ENCODE measurements at regions not wholly inside any gene's neighbourhood (a gene's known extent, or its start where the extent isn't known, plus 50 kb on each side); places are given as distances from the start of the nearest gene placed in this dataset.
A peak's percentile ranks its signal among the peaks of the same experiment; 100 is the strongest.

GRCh38 chr6:66126358-66126757 lies 419.3 kb upstream of the EYS start:
- Histone ChIP-seq H3F3A (ENCODE audit: low read length, unreplicated experiment) (no peaks in the 10 kb centered on the region), H3K27ac (ENCODE audit: low read length) (no peak overlapping the region), H3K9me2 (replicated peaks; ENCODE audit: low read length) (no peaks in the 10 kb centered on the region), H3K36me3 (ENCODE audit: low read depth, low read length) (no peaks in the 10 kb centered on the region), H3K9ac (ENCODE audit: low read length) (no peak overlapping the region), H3K79me2 (ENCODE audit: low read length) (no peaks in the 10 kb centered on the region), H3K4me2 (ENCODE audit: low read length) (no peak overlapping the region), H3K9me3 (ENCODE audit: low read length) (no peaks in the 10 kb centered on the region), H3K4me1 (ENCODE audit: insufficient read depth, low read length) (no peaks in the 10 kb centered on the region), H3K4me3 (ENCODE audit: low read length) (no peak overlapping the region), H3K27me3 (ENCODE audit: low read length) (no peaks in the 10 kb centered on the region), H2AFZ (ENCODE audit: low read length) (no peak overlapping the region), H4K20me1 (ENCODE audit: low read length) (no peaks in the 10 kb centered on the region)
- ATAC-seq (no peak), DNase-seq (no peak)
- CTCF ChIA-PET, result no interaction called here
- no TSS peak for BruUV-seq (replicated peaks)
- TF ChIP-seq, protein P1, sequence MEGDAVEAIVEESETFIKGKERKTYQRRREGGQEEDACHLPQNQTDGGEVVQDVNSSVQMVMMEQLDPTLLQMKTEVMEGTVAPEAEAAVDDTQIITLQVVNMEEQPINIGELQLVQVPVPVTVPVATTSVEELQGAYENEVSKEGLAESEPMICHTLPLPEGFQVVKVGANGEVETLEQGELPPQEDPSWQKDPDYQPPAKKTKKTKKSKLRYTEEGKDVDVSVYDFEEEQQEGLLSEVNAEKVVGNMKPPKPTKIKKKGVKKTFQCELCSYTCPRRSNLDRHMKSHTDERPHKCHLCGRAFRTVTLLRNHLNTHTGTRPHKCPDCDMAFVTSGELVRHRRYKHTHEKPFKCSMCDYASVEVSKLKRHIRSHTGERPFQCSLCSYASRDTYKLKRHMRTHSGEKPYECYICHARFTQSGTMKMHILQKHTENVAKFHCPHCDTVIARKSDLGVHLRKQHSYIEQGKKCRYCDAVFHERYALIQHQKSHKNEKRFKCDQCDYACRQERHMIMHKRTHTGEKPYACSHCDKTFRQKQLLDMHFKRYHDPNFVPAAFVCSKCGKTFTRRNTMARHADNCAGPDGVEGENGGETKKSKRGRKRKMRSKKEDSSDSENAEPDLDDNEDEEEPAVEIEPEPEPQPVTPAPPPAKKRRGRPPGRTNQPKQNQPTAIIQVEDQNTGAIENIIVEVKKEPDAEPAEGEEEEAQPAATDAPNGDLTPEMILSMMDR (conservative IDR thresholded peaks at IDR 0.05; ENCODE audit: low read depth, low read length), result no peak
- TF ChIP-seq EZH2phosphoT487 (IDR thresholded peaks at IDR 0.05; ENCODE audit: borderline replicate concordance, low read length) (no peak), EZH2 (IDR thresholded peaks at IDR 0.05; ENCODE audit: low read length, unreplicated experiment) (no peak)
- POLR2A ChIA-PET (ENCODE audit: unreplicated experiment), result no interaction called here
- intact Hi-C loops (cut with micrococcal nuclease), result no loop called here

- no peak overlapping the region for H2AFZ ChIP-seq (ENCODE audit: low read length)
- H3K27ac ChIP-seq (ENCODE audit: low read length), result no peak overlapping the region
- no TSS peak for BruUV-seq (replicated peaks)
- POLR2A ChIA-PET (ENCODE audit: unreplicated experiment), result no interaction called here
- no peak overlapping the region for H3K4me3 ChIP-seq (ENCODE audit: low read length)
- H3K27me3 ChIP-seq (ENCODE audit: low read length), result no peaks in the 10 kb centered on the region
- H3K4me2 ChIP-seq (ENCODE audit: low read length), result no peak overlapping the region
- no peaks in the 10 kb centered on the region for H3K9me2 ChIP-seq (replicated peaks; ENCODE audit: low read length)
- CTCF ChIA-PET, result no interaction called here
- H3F3A ChIP-seq (ENCODE audit: low read length, unreplicated experiment), result no peaks in the 10 kb centered on the region
- H3K4me1 ChIP-seq (ENCODE audit: insufficient read depth, low read length), result no peaks in the 10 kb centered on the region
- TF ChIP-seq, protein P1 (conservative IDR thresholded peaks at IDR 0.05; ENCODE audit: low read depth, low read length), result no peak
- TF ChIP-seq EZH2 (IDR thresholded peaks at IDR 0.05; ENCODE audit: low read length, unreplicated experiment), result no peak
- no peaks in the 10 kb centered on the region for H3K79me2 ChIP-seq (ENCODE audit: low read length)
- no peaks in the 10 kb centered on the region for H3K9me3 ChIP-seq (ENCODE audit: low read length)
- no peaks in the 10 kb centered on the region for H4K20me1 ChIP-seq (ENCODE audit: low read length)
- H3K9ac ChIP-seq (ENCODE audit: low read length), result no peak overlapping the region
- intact Hi-C loops (cut with micrococcal nuclease), result no loop called here
- no peaks in the 10 kb centered on the region for H3K36me3 ChIP-seq (ENCODE audit: low read depth, low read length)
- ATAC-seq, result no peak
- no peak for DNase-seq
Observed at GRCh38 chr6:66103954-66104353, 396.9 kb upstream of the EYS start.

DNA sequence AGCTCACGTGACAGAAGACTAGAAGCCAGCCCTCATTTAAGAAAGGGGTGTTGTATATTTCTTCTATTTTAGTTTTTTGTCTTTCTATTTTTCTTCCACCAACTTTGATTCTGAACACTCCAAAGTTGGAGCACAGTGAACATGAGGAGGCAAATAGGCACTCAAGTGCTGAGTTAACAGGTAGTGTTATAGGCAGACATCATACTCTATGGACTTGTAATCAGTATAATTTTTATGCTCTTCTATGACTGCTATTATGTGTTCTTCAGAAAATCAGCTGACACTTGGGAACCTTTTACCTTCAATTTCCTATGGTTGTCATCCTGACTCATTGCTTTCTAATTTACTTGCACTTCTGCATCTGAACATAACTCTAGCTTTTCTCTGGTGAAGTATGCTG lies 396.3 kb upstream of the EYS start:
- Histone ChIP-seq H3K27me3 (ENCODE audit: low read length) (no peaks in the 10 kb centered on the region), H3K9me2 (replicated peaks; ENCODE audit: low read length) (no peaks in the 10 kb centered on the region), H3K9me3 (ENCODE audit: low read length) (no peaks in the 10 kb centered on the region), H4K20me1 (ENCODE audit: low read length) (no peaks in the 10 kb centered on the region), H3F3A (ENCODE audit: low read length, unreplicated experiment) (no peaks in the 10 kb centered on the region), H2AFZ (ENCODE audit: low read length) (no peak overlapping the region), H3K9ac (ENCODE audit: low read length) (no peak overlapping the region), H3K4me2 (ENCODE audit: low read length) (no peak overlapping the region), H3K27ac (ENCODE audit: low read length) (no peak overlapping the region), H3K79me2 (ENCODE audit: low read length) (no peaks in the 10 kb centered on the region), H3K4me1 (ENCODE audit: insufficient read depth, low read length) (no peaks in the 10 kb centered on the region), H3K36me3 (ENCODE audit: low read depth, low read length) (no peaks in the 10 kb centered on the region), H3K4me3 (ENCODE audit: low read length) (no peak overlapping the region)
- no TSS peak for BruUV-seq (replicated peaks)
- POLR2A ChIA-PET (ENCODE audit: unreplicated experiment), result no interaction called here
- ATAC-seq (no peak), DNase-seq (peak; percentile 4)
- intact Hi-C loops (cut with micrococcal nuclease), result no loop called here
- CTCF ChIA-PET, result no interaction called here
- TF ChIP-seq, protein P1 (conservative IDR thresholded peaks at IDR 0.05; ENCODE audit: low read depth, low read length), result no peak
- TF ChIP-seq EZH2phosphoT487 (IDR thresholded peaks at IDR 0.05; ENCODE audit: borderline replicate concordance, low read length) (no peak), EZH2 (IDR thresholded peaks at IDR 0.05; ENCODE audit: low read length, unreplicated experiment) (no peak)
